Lower leg skin (tissue), 4 donors: ENCODE measurements at regions not wholly inside any gene's neighbourhood (a gene's known extent, or its start where the extent isn't known, plus 50 kb on each side); places are given as distances from the start of the nearest gene placed in this dataset.

ENCODE experiments used
- DNase-seq, 2 donors: peaks; one replicate each; pipeline ENCODE4 v3.0.0-alpha.2; 2019; ENCODE audit warnings: low spot score in 2 of 2
- H3K4me3 ChIP-seq: fragments of 200-600 bp; sonication (generic); 2 replicates; pipeline ENCODE4 v1.5.1; 2017; ENCODE audit warnings: mild to moderate bottlenecking, low read depth; ENCODE audit not compliant: poor library complexity, severe bottlenecking
- POLR2A ChIP-seq, 2 donors: fragments of 450-650 bp; IDR thresholded peaks; one replicate each; pipeline ENCODE4 v1.6.1; 2016 to 2017; ENCODE audit warnings: antibody characterized with exemption in 2 of 2, mild to moderate bottlenecking in 1 of 2, moderate library complexity in 1 of 2
- WGBS, 2 donors: methylation state at CpG; one replicate each; pipeline ENCODE4 v1.1.5; 2018; 5-methylcytosine and 5-hydroxymethylcytosine counted together
- intact Hi-C: fragments of 100-400 bp; cut with DNase I; formaldehyde crosslinking; loops from one replicate; pipeline ENCODE4 v1.15.0; 2023; ENCODE audit warnings: low total_unique reads
- TF ChIP-seq, protein P1 (sequence below), 3 donors: fragments of 450-650 bp; IDR thresholded peaks; one replicate each; pipeline ENCODE4 v1.5.1; 2016; ENCODE audit warnings: antibody characterized with exemption in 3 of 3, mild to moderate bottlenecking in 3 of 3, moderate library complexity in 2 of 3

DNA sequence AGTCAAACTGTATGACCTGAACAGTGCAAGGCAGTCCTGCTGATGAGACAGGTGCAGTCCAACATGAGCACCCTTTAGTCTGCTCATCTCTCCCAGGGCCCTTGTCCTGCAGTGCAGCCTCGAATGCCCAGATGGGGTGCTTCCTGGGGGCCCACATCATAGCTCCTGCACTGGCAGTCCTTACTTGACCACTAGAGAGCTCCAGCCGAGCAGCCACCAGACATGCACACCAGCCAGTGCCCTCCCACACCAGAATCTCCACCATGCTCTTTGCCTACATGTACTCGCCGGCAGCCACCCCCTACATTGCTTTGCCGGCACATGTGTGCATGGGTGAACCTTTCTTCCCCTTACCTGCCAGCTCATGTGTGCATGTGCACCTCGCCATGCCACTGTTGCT is 188.8 kb upstream of the GULP1 start:
- no peak for TF ChIP-seq POLR2A (IDR thresholded peaks at IDR 0.05)
- TF ChIP-seq, protein P1, sequence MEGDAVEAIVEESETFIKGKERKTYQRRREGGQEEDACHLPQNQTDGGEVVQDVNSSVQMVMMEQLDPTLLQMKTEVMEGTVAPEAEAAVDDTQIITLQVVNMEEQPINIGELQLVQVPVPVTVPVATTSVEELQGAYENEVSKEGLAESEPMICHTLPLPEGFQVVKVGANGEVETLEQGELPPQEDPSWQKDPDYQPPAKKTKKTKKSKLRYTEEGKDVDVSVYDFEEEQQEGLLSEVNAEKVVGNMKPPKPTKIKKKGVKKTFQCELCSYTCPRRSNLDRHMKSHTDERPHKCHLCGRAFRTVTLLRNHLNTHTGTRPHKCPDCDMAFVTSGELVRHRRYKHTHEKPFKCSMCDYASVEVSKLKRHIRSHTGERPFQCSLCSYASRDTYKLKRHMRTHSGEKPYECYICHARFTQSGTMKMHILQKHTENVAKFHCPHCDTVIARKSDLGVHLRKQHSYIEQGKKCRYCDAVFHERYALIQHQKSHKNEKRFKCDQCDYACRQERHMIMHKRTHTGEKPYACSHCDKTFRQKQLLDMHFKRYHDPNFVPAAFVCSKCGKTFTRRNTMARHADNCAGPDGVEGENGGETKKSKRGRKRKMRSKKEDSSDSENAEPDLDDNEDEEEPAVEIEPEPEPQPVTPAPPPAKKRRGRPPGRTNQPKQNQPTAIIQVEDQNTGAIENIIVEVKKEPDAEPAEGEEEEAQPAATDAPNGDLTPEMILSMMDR (IDR thresholded peaks at IDR 0.05) = no peak
- no peak for DNase-seq
- intact Hi-C loops = no loop called here
- WGBS, 2 donors = 76 to 93% methylated on average over 6 of the region's 6 CpGs
- H3K4me3 ChIP-seq = no peak overlapping the region

GRCh38 chr2:188114014-188114413 is 177.7 kb upstream of the GULP1 start:
- 31 to 33% methylated on average over 1 of the region's 1 CpG for WGBS, 2 donors
- intact Hi-C loops = no loop called here
- TF ChIP-seq, protein P1 (IDR thresholded peaks at IDR 0.05) = no peak
- no peak for TF ChIP-seq POLR2A (IDR thresholded peaks at IDR 0.05)

GRCh38 chr2:188117706-188118105 is 174.0 kb upstream of the GULP1 start:
- intact Hi-C loops = no loop called here
- DNase-seq = no peak
- TF ChIP-seq, protein P1 (IDR thresholded peaks at IDR 0.05) = no peak
- TF ChIP-seq POLR2A (IDR thresholded peaks at IDR 0.05) = no peak
- H3K4me3 ChIP-seq = no peak overlapping the region
- WGBS, 2 donors = 43 to 59% methylated on average over 2 of the region's 2 CpGs

More at GRCh38 chr2:188114014-188114413, 177.7 kb upstream of the GULP1 start:
- no peak overlapping the region for H3K4me3 ChIP-seq
- DNase-seq = no peak

GRCh38 chr2:188118431-188118830 is 173.2 kb upstream of the GULP1 start:
- no peak for DNase-seq
- no peak overlapping the region for H3K4me3 ChIP-seq
- intact Hi-C loops = no loop called here
- TF ChIP-seq, protein P1 (IDR thresholded peaks at IDR 0.05) = no peak
- no peak for TF ChIP-seq POLR2A (IDR thresholded peaks at IDR 0.05)
- WGBS, 2 donors = 16 to 27% methylated on average over 1 of the region's 1 CpG

- 49 to 57% methylated on average over 5 of the region's 5 CpGs for WGBS, 2 donors
- no peak for DNase-seq
- TF ChIP-seq, protein P1 (IDR thresholded peaks at IDR 0.05) = no peak
- TF ChIP-seq POLR2A (IDR thresholded peaks at IDR 0.05) = no peak
- intact Hi-C loops = no loop called here
- H3K4me3 ChIP-seq = no peak overlapping the region
These were observed 172.4 kb upstream of the GULP1 start for GRCh38 chr2:188119112-188119838.

GRCh38 chr2:188122985-188123384 is 168.7 kb upstream of the GULP1 start:
- no peak for TF ChIP-seq POLR2A (IDR thresholded peaks at IDR 0.05)
- TF ChIP-seq, protein P1 (IDR thresholded peaks at IDR 0.05) = no peak
- no peak overlapping the region for H3K4me3 ChIP-seq
- DNase-seq = no peak
- intact Hi-C loops = no loop called here
